Lower leg skin (tissue), 3 donors: ENCODE measurements at regions not wholly inside any gene's neighbourhood (a gene's known extent, or its start where the extent isn't known, plus 50 kb on each side); places are given as distances from the start of the nearest gene placed in this dataset.

Source experiments
- POLR2A ChIP-seq, 2 donors: fragments of 450-650 bp; IDR thresholded peaks; one replicate each; pipeline ENCODE4 v1.6.1; 2016 to 2017; ENCODE audit warnings: antibody characterized with exemption in 2 of 2, mild to moderate bottlenecking in 1 of 2, moderate library complexity in 1 of 2
- TF ChIP-seq, protein P1 (sequence below), 3 donors: fragments of 450-650 bp; IDR thresholded peaks; one replicate each; pipeline ENCODE4 v1.5.1; 2016; ENCODE audit warnings: antibody characterized with exemption in 3 of 3, mild to moderate bottlenecking in 3 of 3, moderate library complexity in 2 of 3

DNA sequence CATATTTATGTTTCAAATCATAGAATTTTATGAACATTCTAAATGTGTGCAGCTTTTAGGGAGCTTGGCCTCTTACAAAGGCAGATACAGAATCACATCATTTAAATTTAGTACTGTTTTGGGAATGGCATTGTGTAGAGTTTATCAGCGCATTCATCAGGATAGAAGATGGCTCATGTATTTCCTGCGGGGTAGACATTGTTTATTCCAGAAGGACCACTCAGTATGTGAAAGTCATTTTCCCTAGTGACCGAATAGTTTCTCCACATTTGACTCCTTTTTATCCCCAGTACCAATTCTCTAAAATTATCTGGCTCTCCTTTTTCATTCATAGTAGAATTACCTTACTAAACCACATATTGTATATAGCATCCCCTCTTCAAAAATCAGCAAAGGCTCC lies 981.9 kb upstream of the ADGRL4 start:
- TF ChIP-seq, protein P1, sequence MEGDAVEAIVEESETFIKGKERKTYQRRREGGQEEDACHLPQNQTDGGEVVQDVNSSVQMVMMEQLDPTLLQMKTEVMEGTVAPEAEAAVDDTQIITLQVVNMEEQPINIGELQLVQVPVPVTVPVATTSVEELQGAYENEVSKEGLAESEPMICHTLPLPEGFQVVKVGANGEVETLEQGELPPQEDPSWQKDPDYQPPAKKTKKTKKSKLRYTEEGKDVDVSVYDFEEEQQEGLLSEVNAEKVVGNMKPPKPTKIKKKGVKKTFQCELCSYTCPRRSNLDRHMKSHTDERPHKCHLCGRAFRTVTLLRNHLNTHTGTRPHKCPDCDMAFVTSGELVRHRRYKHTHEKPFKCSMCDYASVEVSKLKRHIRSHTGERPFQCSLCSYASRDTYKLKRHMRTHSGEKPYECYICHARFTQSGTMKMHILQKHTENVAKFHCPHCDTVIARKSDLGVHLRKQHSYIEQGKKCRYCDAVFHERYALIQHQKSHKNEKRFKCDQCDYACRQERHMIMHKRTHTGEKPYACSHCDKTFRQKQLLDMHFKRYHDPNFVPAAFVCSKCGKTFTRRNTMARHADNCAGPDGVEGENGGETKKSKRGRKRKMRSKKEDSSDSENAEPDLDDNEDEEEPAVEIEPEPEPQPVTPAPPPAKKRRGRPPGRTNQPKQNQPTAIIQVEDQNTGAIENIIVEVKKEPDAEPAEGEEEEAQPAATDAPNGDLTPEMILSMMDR (IDR thresholded peaks at IDR 0.05) = no peak
- no peak for TF ChIP-seq POLR2A (IDR thresholded peaks at IDR 0.05)
